ENCODE measurements at regions not wholly inside any gene's neighbourhood (a gene's known extent, or its start where the extent isn't known, plus 50 kb on each side); places are given as distances from the start of the nearest gene placed in this dataset.

DNA sequence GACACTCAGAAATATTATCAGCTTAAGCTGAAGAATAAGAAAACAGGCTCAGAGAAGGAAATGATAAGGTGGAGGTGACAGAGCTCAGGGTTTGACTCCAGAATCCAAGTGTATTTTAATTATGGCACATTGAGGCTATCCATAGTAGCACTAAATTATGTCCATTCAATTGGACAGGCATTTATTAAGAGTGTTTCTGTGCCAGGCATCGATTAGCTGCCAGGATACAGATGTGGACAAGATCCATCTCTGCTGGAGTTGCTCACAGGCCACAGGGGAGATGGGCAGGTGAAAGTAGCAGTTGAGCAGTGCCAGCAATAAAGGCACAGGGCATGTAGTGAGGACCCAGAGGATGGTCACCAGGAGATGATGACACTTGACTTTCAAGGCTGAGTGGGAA lies 592.5 kb downstream of the INSC start:
- intact Hi-C loops (cut with micrococcal nuclease) = no loop called here
- Histone ChIP-seq H4K20me1 (ENCODE audit: low read length) (no peaks in the 10 kb centered on the region), H3K4me3 (ENCODE audit: low read length) (no peak overlapping the region), H3K79me2 (ENCODE audit: low read length) (no peaks in the 10 kb centered on the region), H3K4me2 (ENCODE audit: low read length) (no peak overlapping the region), H3F3A (ENCODE audit: low read length, unreplicated experiment) (no peaks in the 10 kb centered on the region), H3K27me3 (ENCODE audit: low read length) (no peaks in the 10 kb centered on the region), H3K9me3 (ENCODE audit: low read length) (peaks cover 4% of the 10 kb centered on the region; the same call in 1 of the 2 replicates), H3K9ac (ENCODE audit: low read length) (no peak overlapping the region), H3K27ac (ENCODE audit: low read length) (no peak overlapping the region), H3K9me2 (replicated peaks; ENCODE audit: low read length) (no peaks in the 10 kb centered on the region), H2AFZ (ENCODE audit: low read length) (no peak overlapping the region), H3K36me3 (ENCODE audit: low read depth, low read length) (no peaks in the 10 kb centered on the region), H3K4me1 (ENCODE audit: insufficient read depth, low read length) (no peaks in the 10 kb centered on the region)
- POLR2A ChIA-PET (ENCODE audit: unreplicated experiment) = no interaction called here
- CTCF ChIA-PET = no interaction called here
- ATAC-seq (no peak), DNase-seq (no peak)
- BruUV-seq (replicated peaks) = no TSS peak
- TF ChIP-seq EZH2phosphoT487 (IDR thresholded peaks at IDR 0.05; ENCODE audit: borderline replicate concordance, low read length) (no peak), EZH2 (IDR thresholded peaks at IDR 0.05; ENCODE audit: low read length, unreplicated experiment) (no peak)
- TF ChIP-seq, protein P1, sequence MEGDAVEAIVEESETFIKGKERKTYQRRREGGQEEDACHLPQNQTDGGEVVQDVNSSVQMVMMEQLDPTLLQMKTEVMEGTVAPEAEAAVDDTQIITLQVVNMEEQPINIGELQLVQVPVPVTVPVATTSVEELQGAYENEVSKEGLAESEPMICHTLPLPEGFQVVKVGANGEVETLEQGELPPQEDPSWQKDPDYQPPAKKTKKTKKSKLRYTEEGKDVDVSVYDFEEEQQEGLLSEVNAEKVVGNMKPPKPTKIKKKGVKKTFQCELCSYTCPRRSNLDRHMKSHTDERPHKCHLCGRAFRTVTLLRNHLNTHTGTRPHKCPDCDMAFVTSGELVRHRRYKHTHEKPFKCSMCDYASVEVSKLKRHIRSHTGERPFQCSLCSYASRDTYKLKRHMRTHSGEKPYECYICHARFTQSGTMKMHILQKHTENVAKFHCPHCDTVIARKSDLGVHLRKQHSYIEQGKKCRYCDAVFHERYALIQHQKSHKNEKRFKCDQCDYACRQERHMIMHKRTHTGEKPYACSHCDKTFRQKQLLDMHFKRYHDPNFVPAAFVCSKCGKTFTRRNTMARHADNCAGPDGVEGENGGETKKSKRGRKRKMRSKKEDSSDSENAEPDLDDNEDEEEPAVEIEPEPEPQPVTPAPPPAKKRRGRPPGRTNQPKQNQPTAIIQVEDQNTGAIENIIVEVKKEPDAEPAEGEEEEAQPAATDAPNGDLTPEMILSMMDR (conservative IDR thresholded peaks at IDR 0.05; ENCODE audit: low read depth, low read length) = no peak

DNA sequence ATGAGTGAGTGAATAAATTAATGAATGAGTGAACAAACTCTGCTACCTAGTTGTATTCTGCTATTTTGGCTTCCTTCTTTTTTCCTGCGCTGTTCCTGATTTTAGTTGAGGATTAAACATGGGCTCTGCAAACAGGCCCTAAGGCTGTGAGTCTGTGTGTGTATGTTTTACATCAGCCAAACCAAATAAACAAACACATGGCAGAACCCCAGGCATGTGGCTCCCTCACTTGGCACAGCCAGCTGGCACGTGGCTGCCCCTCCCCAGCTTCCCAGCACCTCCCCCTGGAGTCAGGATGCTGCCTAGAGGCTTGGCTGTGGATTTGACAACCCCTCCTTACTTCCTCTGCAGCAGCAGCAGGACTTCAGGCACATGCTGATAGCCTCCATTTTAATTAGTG lies 593.2 kb downstream of the INSC start:
- ChIA-PET POLR2A (ENCODE audit: unreplicated experiment) (no interaction called here), CTCF (no interaction called here)
- H3K4me3 ChIP-seq (ENCODE audit: low read length) = no peak overlapping the region
- ATAC-seq = no peak
- peaks cover 4% of the 10 kb centered on the region; the same call in 1 of the 2 replicates for H3K9me3 ChIP-seq (ENCODE audit: low read length)
- peak; percentile 9 for DNase-seq
- H3K27ac ChIP-seq (ENCODE audit: low read length) = no peak overlapping the region
- no peaks in the 10 kb centered on the region for H3F3A ChIP-seq (ENCODE audit: low read length, unreplicated experiment)
- H3K36me3 ChIP-seq (ENCODE audit: low read depth, low read length) = no peaks in the 10 kb centered on the region
- no peaks in the 10 kb centered on the region for H3K4me1 ChIP-seq (ENCODE audit: insufficient read depth, low read length)
- no peak overlapping the region for H3K9ac ChIP-seq (ENCODE audit: low read length)
- intact Hi-C loops (cut with micrococcal nuclease) = no loop called here
- H4K20me1 ChIP-seq (ENCODE audit: low read length) = no peaks in the 10 kb centered on the region
- H2AFZ ChIP-seq (ENCODE audit: low read length) = no peak overlapping the region
- H3K27me3 ChIP-seq (ENCODE audit: low read length) = no peaks in the 10 kb centered on the region
- H3K9me2 ChIP-seq (replicated peaks; ENCODE audit: low read length) = no peaks in the 10 kb centered on the region
- TF ChIP-seq, protein P1 (conservative IDR thresholded peaks at IDR 0.05; ENCODE audit: low read depth, low read length) = no peak
- TF ChIP-seq EZH2phosphoT487 (IDR thresholded peaks at IDR 0.05; ENCODE audit: borderline replicate concordance, low read length) (no peak), EZH2 (IDR thresholded peaks at IDR 0.05; ENCODE audit: low read length, unreplicated experiment) (no peak)
- H3K79me2 ChIP-seq (ENCODE audit: low read length) = no peaks in the 10 kb centered on the region
- no peak overlapping the region for H3K4me2 ChIP-seq (ENCODE audit: low read length)
- BruUV-seq (replicated peaks) = no TSS peak

DNA sequence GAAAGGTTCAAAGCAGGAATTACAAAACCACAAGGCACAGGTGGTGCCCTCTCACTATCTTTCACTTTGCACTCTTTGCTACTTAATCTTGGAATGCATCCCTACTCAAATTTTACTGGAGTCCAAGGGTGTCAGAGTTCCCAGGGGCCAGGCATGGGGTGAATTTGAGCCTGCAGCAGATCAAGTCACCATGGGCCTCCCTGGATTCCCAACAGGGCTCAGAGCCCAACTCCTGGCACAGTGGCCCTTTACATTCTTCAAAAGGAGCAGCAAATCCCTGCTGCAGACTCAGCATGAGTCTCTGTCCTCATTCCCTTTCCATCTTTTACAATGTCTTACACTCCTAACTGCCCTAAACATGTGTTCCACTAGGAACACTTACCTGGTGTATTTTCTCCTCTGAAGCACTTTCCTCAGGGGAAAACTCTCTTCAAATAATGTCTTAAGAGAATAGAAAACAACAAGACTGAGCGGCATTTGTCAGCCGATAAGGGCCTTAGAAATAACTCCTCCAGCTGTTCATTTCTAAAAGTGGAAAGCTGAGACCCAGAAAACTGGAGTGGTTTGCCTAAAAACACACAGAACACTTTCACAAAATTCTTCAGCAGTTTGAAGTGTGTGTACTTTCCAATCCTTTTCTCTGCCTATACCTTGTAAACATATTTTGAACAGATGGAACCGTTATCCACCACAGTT lies 596.0 kb downstream of the INSC start:
- H3K9me3 ChIP-seq (ENCODE audit: low read length) = no peaks in the 10 kb centered on the region
- ChIA-PET CTCF (no interaction called here), POLR2A (ENCODE audit: unreplicated experiment) (no interaction called here)
- H4K20me1 ChIP-seq (ENCODE audit: low read length) = no peaks in the 10 kb centered on the region
- H3K79me2 ChIP-seq (ENCODE audit: low read length) = no peaks in the 10 kb centered on the region
- no peak for ATAC-seq
- intact Hi-C loops (cut with micrococcal nuclease) = no loop called here
- no peak overlapping the region for H3K27ac ChIP-seq (ENCODE audit: low read length)
- no peaks in the 10 kb centered on the region for H3K4me1 ChIP-seq (ENCODE audit: insufficient read depth, low read length)
- H3F3A ChIP-seq (ENCODE audit: low read length, unreplicated experiment) = no peaks in the 10 kb centered on the region
- H3K27me3 ChIP-seq (ENCODE audit: low read length) = no peaks in the 10 kb centered on the region
- no peak overlapping the region for H2AFZ ChIP-seq (ENCODE audit: low read length)
- no peak overlapping the region for H3K4me2 ChIP-seq (ENCODE audit: low read length)
- no TSS peak for BruUV-seq (replicated peaks)
- no peak for DNase-seq
- TF ChIP-seq EZH2phosphoT487 (IDR thresholded peaks at IDR 0.05; ENCODE audit: borderline replicate concordance, low read length) = no peak
- TF ChIP-seq EZH2 (IDR thresholded peaks at IDR 0.05; ENCODE audit: low read length, unreplicated experiment) = no peak
- TF ChIP-seq, protein P1 (conservative IDR thresholded peaks at IDR 0.05; ENCODE audit: low read depth, low read length) = no peak
- H3K9ac ChIP-seq (ENCODE audit: low read length) = no peak overlapping the region
- no peaks in the 10 kb centered on the region for H3K36me3 ChIP-seq (ENCODE audit: low read depth, low read length)
- H3K9me2 ChIP-seq (replicated peaks; ENCODE audit: low read length) = no peaks in the 10 kb centered on the region
- no peak overlapping the region for H3K4me3 ChIP-seq (ENCODE audit: low read length)
